IPS-NIHi11 (cell line): ENCODE measurements at regions not wholly inside any gene's neighbourhood (a gene's known extent, or its start where the extent isn't known, plus 50 kb on each side); places are given as distances from the start of the nearest gene placed in this dataset.

Experiments
- DNase-seq: peaks from one replicate; pipeline ENCODE4 v3.0.0; 2012; ENCODE audit warnings: mixed read lengths, low spot score

DNA sequence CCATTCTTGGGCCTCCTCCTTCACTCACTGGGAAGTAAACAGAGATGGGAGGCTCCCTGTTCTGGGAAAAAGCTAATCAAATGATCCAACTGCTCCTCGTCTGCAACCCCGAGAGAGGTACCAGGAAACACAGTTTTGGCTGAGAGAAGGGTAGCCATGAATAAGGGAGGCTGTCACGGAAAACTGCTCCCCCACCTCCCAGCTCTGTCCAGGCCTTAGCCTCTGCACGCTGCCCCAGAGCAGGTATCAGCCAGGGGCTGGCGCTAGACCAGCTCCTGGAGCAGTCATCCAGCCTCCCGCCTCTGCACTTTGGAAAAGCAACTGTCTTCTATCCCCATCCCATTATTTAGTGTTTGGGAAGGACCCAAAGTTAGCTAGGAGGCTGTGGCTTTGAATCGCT lies 266.1 kb downstream of the NDUFS4 start:
- no peak for DNase-seq

DNA sequence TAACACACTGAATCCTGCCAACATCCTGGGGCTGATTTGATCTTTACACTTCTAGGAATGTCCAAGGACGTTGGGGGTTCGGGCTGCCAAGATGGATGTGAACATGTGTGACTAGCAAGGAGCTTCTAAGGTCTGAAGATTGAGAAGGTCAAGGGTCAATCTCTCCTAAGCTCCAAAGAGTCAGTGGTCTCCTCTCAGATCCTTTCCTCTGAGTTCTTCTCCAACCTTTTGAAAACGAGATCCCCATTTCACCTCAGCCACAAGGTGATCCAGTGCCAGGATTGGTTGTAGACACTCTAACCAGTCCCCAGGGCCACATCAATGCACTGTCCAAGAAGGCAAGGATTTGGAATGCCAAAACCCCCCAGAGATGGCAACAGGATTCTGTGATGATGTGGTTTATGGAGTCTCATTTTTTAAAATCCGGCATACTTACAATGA lies 266.8 kb downstream of the NDUFS4 start:
- no peak for DNase-seq

DNA sequence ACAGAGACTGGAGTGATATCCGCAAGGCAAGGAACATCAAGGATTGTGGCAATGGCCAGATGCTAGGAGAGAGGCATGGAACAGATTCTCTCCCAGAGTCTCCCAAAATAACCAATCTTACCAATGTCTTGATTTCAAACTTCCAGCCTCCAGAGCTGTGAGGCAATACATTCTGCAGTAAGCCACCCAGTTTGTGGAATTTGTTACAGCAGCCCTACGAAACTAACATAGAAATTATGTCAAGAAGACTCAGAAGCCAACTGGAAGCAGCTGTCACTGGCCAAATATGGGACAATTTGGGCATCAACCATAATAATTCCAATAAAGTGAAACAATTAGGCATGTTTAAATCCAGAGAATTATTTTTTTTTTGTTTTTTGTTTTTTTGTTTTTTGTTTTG lies 271.1 kb downstream of the NDUFS4 start:
- DNase-seq = no peak
